ELR (cell line): ENCODE measurements at regions not wholly inside any gene's neighbourhood (a gene's known extent, or its start where the extent isn't known, plus 50 kb on each side); places are given as distances from the start of the nearest gene placed in this dataset.
"Not testable (repeated sequence)": the region's sequence is repeated elsewhere in the genome, so short reads cannot be mapped to it uniquely, and the experiment has no call there.

Source experiments
- DNase-seq: peaks from one replicate; pipeline ENCODE4 v3.0.0-alpha.2; 2015; ENCODE audit warnings: low read depth

DNA sequence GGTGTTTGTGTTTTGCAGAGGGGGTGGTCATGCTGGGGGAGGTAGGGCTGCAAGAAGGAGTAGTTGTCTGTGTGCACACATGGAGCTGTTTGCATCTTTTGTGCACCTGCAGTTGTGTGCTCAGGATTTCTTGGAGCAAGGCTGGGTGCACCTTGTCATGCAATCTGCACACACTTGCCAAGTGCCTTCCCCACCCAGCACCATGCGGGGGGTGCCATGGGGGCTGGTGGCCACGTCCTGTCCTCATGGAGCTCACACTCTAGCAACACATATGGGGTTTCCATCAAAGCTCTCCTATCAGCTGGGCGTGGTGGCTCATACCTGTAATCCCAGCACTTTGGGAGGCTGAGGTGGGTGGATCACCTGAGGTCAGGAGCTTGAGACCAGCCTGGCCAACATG lies 111.6 kb downstream of the CRLF3 start:
- not testable (repeated sequence) for DNase-seq

- not testable (repeated sequence) for DNase-seq
Observed at GRCh38 chr17:30711626-30712507, 112.6 kb downstream of the CRLF3 start.

DNA sequence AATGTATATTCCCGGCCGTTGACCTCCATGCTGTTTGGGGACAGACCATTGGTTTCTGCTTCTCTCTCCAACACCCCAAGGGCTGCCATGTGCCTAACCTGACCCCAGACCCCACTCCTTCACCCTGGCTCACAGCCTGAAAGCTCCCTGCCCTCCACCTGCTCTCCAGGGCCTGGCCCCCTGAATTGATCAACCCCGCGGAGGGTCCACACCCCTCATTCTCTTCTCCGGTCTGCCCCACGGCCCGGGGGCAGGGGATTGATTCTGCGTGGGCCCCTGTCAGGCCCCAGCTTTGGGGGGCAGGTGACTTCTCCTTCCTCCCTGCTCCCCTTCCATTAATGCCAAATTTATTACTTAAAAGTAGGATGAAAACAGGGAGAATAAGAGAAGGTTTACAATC lies 113.3 kb downstream of the CRLF3 start:
- not testable (repeated sequence) for DNase-seq

- DNase-seq: not testable (repeated sequence)
Observed at GRCh38 chr17:30710276-30711088, 114.0 kb downstream of the CRLF3 start.

GRCh38 chr17:30709561-30710275 lies 114.8 kb downstream of the CRLF3 start:
- DNase-seq: not testable (repeated sequence)

- not testable (repeated sequence) for DNase-seq
Observed at GRCh38 chr17:30709096-30709495, 115.4 kb downstream of the CRLF3 start.

- DNase-seq: peak; percentile 91
Observed at GRCh38 chr17:30708241-30709078, 116.0 kb downstream of the CRLF3 start.

- peak; percentile 51 for DNase-seq
Observed at GRCh38 chr17:30707724-30708240, 116.7 kb downstream of the CRLF3 start.

DNA sequence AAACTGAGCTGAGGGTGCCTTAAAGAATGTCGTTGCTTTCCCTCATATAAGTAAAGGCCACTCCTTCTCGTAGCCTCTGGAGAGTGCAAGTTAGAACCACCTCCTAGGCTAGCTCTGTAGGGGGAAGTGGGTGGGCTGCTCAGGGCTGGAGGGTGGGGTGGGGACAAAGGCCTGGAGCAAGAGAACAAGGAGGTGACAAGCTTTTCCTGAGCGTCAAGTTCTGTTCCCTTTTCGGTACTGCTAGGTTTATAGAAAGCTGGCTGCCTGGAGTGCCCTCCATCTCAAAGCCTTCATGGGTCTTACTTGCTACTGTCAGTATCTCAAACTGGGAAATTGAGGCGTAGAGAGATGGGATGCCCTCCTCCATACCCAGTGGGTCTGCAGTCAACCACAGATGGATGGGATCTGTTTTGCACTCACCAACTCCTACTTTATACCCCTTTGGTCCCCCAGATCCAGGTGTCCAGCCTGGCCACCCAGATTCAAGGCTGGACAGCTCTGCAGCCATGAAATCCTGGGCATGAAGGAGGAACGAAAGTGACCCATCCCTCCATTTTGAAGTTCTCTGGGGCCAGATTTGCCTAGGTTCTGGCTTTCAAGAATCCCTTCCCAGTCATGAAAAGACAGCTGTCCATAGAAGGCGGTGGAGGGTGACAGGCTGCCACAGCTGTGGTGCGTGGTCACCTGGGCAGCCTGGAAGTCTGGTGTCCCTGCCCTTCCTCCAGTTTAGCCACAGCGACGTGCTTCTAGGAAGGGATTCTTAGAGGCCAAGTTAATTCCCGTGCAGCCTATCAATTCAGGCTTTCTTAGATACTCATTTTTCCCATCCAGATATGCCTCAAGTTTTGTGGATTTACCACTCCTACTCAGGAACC lies 117.8 kb downstream of the CRLF3 start:
- DNase-seq: not testable (repeated sequence)

DNA sequence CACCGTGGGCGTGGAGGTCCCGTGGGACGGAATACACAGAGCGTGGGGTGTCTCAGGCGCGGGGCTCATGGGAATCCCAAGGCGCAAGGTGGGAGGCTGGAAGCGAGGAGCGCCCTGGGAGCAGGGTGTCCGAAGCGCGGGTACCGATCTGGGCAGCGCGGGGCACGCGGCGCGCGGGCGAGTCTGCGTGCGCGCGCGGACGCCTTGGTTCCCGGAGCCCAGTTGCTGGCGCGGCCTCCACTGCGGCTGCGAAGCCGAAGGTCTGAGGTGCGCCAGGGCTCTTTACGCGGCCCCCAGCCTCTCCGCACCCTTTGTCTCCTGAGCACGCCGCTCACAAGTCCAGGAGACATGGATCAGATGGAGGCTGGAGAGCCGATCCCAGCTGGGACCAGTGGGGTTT lies 118.5 kb downstream of the CRLF3 start:
- not testable (repeated sequence) for DNase-seq

GRCh38 chr17:30701498-30701989 lies 122.9 kb downstream of the CRLF3 start:
- DNase-seq: no peak

DNA sequence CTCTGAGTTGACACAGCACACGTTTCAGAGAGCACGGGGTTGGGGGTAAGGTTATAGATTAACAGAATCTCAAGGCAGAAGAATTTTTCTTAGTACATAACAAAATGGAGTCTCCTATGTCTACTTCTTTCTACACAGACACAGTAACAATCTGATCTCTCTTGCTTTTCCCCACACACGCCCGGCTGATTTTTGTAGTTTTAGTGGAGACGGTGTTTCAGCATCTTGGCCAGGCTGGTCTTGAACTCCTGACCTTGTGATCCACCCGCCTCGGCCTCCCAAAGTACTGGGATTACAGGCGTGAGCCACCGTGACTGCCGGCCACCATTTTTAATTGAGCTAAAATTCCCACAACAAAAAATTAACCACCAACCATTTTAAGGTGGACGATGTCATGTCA lies 123.7 kb downstream of the CRLF3 start:
- not testable (repeated sequence) for DNase-seq

- peak; percentile 61 for DNase-seq
Observed at GRCh38 chr17:30697619-30698460, 126.7 kb downstream of the CRLF3 start.

GRCh38 chr17:30696234-30696633 lies 128.3 kb downstream of the CRLF3 start:
- no peak for DNase-seq

DNA sequence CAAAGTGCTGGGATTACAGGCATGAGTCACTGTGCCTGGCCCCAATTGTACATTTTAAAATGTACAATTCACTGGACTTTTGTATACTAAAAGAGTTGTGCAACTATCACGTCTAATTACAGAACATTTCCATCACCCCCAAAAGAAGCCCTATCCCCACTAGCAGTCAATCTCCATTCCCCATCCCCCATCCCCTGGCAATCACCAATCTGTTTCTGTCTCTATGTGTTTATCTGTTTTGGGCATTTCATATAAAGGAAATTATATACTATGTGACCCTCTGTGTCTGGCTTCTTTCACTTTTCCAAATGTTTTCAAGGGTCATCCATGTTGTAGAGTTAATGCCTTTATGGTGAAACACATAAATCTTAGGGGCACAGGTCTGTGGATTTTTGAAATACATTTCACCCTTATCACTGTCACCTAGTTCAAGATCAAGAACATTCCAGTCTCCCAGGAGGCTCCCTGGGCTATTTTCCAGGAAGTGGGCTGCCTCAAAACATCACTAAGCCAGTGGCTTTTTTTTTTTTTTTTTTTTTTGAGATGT lies 129.2 kb downstream of the CRLF3 start:
- DNase-seq: peak; percentile 30

GRCh38 chr17:30693772-30694171 lies 130.7 kb downstream of the CRLF3 start:
- DNase-seq: peak; percentile 36

GRCh38 chr17:30689266-30690000 lies 135.1 kb downstream of the CRLF3 start:
- not testable (repeated sequence) for DNase-seq
